WTC11 (cell line): ENCODE measurements at regions not wholly inside any gene's neighbourhood (a gene's known extent, or its start where the extent isn't known, plus 50 kb on each side); places are given as distances from the start of the nearest gene placed in this dataset.

ENCODE experiments used
- ATF1 ChIP-seq: sonication (generic); formaldehyde crosslinking; IDR thresholded peaks from 2 replicates; pipeline ENCODE4 v1.8.1; 2023; ENCODE audit warnings: mild to moderate bottlenecking, moderate library complexity, missing genetic modification reagents
- CBFB ChIP-seq: sonication (generic); formaldehyde crosslinking; IDR thresholded peaks from 2 replicates; pipeline ENCODE4 v1.8.1; 2022; ENCODE audit warnings: mild to moderate bottlenecking, low read depth, missing genetic modification reagents
- ETV6 ChIP-seq: sonication (generic); formaldehyde crosslinking; IDR thresholded peaks from 2 replicates; pipeline ENCODE4 v1.8.1; 2022; ENCODE audit warnings: mild to moderate bottlenecking, missing genetic modification reagents
- FOXK1 ChIP-seq: sonication (generic); formaldehyde crosslinking; IDR thresholded peaks from 2 replicates; pipeline ENCODE4 v1.8.0; 2022; ENCODE audit warnings: mild to moderate bottlenecking, moderate library complexity, missing genetic modification reagents
- FOXP1 ChIP-seq: sonication (generic); formaldehyde crosslinking; IDR thresholded peaks from 2 replicates; pipeline ENCODE4 v1.8.0; 2022; ENCODE audit warnings: missing genetic modification reagents, mild to moderate bottlenecking, moderate library complexity, borderline replicate concordance
- ZNF138 ChIP-seq: sonication (generic); formaldehyde crosslinking; conservative IDR thresholded peaks from 2 replicates; pipeline ENCODE4 v1.8.1; 2022; ENCODE audit warnings: mild to moderate bottlenecking, moderate library complexity, missing genetic modification reagents
- ZNF232 ChIP-seq: sonication (generic); formaldehyde crosslinking; IDR thresholded peaks from 2 replicates; pipeline ENCODE4 v1.8.0; 2022; ENCODE audit warnings: mild to moderate bottlenecking, missing genetic modification reagents
- TF ChIP-seq, protein P1 (sequence below): fragments of 200-600 bp; IDR thresholded peaks from 2 replicates; pipeline ENCODE4 v1.8.0; 2022; ENCODE audit warnings: antibody characterized with exemption
- TF ChIP-seq, protein P2 (sequence below): sonication (generic); formaldehyde crosslinking; IDR thresholded peaks from 2 replicates; pipeline ENCODE4 v1.8.1; 2022; ENCODE audit warnings: missing genetic modification reagents, borderline replicate concordance
- TF ChIP-seq, protein P3 (sequence below): sonication (generic); formaldehyde crosslinking; IDR thresholded peaks from 2 replicates; pipeline ENCODE4 v1.8.0; 2022; ENCODE audit warnings: mild to moderate bottlenecking, missing genetic modification reagents

DNA sequence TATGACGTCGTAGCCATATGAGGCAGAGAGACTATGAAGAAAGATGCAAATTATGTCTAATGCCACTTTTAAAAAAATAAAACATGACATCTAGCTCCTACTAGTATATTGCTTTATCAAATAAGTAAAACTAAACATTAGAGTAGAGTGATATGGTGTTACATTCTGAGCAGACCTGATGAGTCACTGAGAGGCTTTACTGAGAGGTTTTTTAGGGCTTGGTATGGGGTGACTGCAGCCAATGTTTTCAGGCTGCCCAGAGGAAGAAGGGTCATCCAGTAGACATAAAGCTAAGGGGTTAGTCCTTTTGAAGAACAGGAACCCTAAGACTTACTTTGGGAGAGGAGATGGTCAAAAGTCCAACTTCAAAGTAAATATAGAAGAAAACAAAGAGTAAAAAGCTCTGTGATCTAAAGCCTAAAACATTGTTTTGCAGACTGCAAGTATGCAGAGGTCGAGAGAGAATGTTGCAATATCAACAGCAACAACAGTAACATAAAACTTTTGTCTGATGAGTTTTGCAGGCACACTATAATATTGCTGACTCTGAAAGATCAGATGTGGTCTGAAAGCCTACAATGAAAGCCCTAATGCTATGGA is 774.7 kb downstream of the TMTC2 start:
- no peak for TF ChIP-seq ATF1 (CRISPR knock-in tag)
- TF ChIP-seq, protein P1, sequence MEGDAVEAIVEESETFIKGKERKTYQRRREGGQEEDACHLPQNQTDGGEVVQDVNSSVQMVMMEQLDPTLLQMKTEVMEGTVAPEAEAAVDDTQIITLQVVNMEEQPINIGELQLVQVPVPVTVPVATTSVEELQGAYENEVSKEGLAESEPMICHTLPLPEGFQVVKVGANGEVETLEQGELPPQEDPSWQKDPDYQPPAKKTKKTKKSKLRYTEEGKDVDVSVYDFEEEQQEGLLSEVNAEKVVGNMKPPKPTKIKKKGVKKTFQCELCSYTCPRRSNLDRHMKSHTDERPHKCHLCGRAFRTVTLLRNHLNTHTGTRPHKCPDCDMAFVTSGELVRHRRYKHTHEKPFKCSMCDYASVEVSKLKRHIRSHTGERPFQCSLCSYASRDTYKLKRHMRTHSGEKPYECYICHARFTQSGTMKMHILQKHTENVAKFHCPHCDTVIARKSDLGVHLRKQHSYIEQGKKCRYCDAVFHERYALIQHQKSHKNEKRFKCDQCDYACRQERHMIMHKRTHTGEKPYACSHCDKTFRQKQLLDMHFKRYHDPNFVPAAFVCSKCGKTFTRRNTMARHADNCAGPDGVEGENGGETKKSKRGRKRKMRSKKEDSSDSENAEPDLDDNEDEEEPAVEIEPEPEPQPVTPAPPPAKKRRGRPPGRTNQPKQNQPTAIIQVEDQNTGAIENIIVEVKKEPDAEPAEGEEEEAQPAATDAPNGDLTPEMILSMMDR = no peak
- TF ChIP-seq CBFB (CRISPR knock-in tag) = no peak
- no peak for TF ChIP-seq ETV6 (CRISPR knock-in tag)
- TF ChIP-seq FOXP1 (CRISPR knock-in tag) = no peak
- no peak for TF ChIP-seq FOXK1 (CRISPR knock-in tag)
- no peak for TF ChIP-seq ZNF138 (CRISPR knock-in tag)
- TF ChIP-seq, protein P2, sequence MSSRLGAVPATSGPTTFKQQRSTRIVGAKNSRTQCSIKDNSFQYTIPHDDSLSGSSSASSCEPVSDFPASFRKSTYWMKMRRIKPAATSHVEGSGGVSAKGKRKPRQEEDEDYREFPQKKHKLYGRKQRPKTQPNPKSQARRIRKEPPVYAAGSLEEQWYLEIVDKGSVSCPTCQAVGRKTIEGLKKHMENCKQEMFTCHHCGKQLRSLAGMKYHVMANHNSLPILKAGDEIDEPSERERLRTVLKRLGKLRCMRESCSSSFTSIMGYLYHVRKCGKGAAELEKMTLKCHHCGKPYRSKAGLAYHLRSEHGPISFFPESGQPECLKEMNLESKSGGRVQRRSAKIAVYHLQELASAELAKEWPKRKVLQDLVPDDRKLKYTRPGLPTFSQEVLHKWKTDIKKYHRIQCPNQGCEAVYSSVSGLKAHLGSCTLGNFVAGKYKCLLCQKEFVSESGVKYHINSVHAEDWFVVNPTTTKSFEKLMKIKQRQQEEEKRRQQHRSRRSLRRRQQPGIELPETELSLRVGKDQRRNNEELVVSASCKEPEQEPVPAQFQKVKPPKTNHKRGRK (CRISPR knock-in tag) = no peak
- no peak for TF ChIP-seq ZNF232 (CRISPR knock-in tag)
- TF ChIP-seq, protein P3, sequence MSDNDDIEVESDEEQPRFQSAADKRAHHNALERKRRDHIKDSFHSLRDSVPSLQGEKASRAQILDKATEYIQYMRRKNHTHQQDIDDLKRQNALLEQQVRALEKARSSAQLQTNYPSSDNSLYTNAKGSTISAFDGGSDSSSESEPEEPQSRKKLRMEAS = no peak
